Prostate gland (tissue), 2 donors: ENCODE measurements at regions not wholly inside any gene's neighbourhood (a gene's known extent, or its start where the extent isn't known, plus 50 kb on each side); places are given as distances from the start of the nearest gene placed in this dataset.

ENCODE experiments used
- CTCF ChIP-seq, 4 experiments: fragments of 200-600 bp in 2 of 4; fragments of 450-650 bp in 2 of 4; sonication (generic) in 2 of 4; IDR thresholded peaks; 1 replicate in 3 of 4; 2 replicates in 1 of 4; pipeline ENCODE4 v1.5.1; 2016 to 2019; ENCODE audit warnings: antibody characterized with exemption in 4 of 4, mild to moderate bottlenecking in 2 of 4, moderate library complexity in 2 of 4
- POLR2A ChIP-seq: fragments of 450-650 bp; IDR thresholded peaks from one replicate; pipeline ENCODE4 v1.6.1; 2016; ENCODE audit warnings: antibody characterized with exemption, mild to moderate bottlenecking
- POLR2AphosphoS5 ChIP-seq: sonication (generic); formaldehyde crosslinking; IDR thresholded peaks from one replicate; pipeline ENCODE4 v1.6.1; 2017; ENCODE audit warnings: antibody characterized with exemption

GRCh38 chr5:36393656-36394428 is 92.1 kb upstream of the RANBP3L start:
- TF ChIP-seq POLR2A (no peak), CTCF (IDR thresholded peaks at IDR 0.05) (no peak), POLR2AphosphoS5 (no peak)
